Stimulated activated CD4-positive, alpha-beta T cell treated with anti-CD3 and anti-CD28 coated beads, TNF-alpha, amount 100 ng/mL, for 24 hours (primary cell): ENCODE measurements at regions not wholly inside any gene's neighbourhood (a gene's known extent, or its start where the extent isn't known, plus 50 kb on each side); places are given as distances from the start of the nearest gene placed in this dataset.
"Not testable (repeated sequence)": the region's sequence is repeated elsewhere in the genome, so short reads cannot be mapped to it uniquely, and the experiment has no call there.

Source experiments
- DNase-seq, 3 experiments: peaks; one replicate each; pipeline ENCODE4 v3.0.0-alpha.2; 2020; ENCODE audit warnings: low read depth in 3 of 3

DNA sequence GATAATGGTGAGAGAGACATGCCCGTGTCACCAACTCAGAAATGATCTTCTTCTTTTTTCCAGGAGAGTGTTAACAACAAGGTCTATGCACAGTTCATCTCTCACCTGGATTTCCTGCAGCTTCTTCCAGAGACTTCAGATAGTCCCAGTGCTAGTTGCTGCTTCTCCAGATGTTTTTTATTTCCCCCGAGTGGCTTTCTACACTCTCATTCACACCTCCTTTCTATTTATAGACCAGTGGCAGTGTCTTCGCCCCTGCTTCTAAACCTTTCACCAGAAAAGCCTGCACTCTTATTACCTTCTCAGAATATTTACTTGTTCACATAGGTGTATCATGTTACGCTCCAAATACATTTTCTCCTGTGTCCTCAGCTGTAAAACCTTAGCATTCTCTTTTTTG is 558.8 kb upstream of the CHAC2 start:
- no peak for DNase-seq

DNA sequence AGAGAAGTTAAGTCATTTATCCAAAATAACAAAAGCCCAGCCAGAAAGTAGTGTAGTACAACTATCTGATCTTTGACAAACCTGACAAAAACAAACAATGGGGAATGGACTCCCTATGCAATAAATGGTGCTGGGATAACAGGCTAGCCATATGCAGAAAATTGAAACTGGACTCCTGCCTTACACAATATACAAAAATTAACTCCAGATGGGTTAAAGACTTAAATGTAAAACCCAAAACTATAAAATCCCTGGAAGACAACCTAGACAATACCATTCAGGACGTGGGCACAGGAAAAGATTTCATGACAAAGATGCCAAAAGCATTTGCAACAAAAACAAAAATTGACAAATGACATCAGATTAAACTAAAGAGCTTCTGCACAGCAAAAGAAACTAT is 561.4 kb upstream of the CHAC2 start:
- not testable (repeated sequence) for DNase-seq

DNA sequence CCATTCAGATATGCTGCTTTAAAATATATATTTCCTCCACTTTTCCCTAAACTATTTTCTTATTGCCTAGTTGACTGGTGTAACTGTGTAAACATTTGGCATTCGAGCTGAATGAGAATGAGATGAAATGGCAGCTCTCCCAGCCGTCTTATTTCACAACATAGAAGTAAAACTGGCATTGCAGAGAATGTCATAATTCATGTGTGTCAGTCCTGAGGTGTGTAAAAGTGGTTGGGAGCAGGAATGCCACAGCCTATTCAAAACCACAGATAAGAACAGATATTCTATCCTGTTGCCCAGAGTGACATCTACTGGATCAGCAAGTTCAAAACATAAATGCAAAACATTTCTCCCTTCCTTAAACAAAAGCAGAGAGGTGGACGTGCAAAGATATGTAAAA is 565.5 kb upstream of the CHAC2 start:
- no peak for DNase-seq

DNA sequence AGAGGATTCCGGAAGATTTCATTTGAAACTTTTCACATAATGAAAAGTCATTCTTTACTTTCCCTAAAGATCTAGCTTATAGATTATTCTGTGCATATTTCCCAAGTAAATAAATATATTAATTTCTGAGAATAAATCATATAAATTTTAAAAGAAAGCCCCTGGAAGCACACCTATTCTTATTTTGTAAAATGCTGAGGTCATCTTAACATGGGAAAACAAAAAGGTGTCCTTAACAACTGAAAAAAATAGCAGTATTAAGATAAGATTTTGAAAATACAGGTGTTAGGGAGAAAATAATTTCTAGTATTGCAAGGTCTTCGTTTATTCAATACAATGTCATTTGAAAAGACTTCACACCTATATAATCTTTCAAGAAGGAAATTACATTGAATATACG is 567.5 kb upstream of the CHAC2 start:
- DNase-seq, result no peak

DNA sequence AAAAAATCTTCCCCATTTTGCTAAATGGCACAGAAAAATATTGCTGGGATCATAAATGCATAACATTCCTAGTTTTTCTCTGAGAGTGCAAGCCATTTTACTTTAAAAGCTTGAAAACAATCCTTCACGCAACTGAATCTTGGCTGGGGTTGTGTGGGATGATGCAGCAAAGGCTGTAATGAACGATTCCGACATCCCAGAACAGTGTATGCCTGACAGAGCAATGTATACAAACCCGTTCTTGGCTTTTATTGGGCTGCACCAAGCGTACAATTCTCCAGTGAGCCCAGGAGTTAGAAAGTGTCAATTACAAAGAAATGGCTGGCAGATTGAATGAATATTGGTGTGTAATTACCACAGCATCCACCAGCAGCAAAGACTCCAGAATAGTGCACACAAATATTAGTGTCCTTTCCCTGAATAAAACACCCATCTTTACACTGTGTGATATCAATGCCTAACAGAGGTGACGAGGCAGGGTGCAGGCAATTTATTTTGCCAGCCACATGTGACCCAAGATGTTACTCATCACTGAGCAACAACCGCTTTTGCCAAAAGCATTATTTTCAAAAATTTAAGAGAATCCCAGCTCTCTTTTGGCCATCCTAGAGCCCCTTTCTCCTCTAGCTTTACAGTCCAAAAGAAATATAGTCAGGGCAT is 578.6 kb upstream of the CHAC2 start:
- DNase-seq, result no peak

DNA sequence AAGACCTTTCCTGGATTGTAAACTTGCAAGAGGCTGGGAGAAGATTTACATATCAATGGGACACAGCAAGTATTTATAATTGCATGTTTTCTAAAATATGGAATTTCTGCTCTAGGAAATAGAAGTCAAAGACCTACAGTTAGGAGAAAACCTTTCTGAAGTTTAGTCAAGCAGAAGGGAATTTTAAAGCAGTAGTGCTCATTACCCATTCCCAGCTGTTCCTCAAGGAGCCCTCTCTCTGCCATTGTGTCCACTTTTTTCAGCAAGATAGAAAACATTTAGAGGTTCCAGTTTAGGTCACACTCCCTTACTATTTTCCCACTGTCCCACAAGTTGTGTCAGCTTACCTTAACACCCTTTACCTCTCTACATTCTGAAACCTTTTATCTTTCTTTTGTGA is 584.0 kb upstream of the CHAC2 start:
- no peak for DNase-seq

DNA sequence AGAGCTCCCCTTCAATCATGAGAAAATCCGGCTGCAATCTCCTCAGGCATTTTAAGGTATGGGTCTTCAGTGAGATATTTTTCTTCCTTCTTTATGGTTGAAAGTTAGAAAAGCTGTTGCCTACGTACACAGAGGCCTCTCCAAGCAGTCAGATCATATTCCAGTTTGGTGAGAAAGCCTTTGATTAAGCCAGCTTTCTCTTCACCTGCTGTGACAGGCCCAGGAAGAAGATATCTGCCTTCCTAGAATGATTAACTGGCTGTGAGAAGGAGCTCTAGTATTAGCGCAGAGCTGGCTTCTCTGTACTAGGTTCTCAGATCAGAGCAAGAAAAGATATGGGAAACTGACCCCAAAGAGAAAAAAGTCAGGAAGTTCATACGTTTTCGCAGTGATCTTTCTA is 585.0 kb upstream of the CHAC2 start:
- DNase-seq, result no peak

DNA sequence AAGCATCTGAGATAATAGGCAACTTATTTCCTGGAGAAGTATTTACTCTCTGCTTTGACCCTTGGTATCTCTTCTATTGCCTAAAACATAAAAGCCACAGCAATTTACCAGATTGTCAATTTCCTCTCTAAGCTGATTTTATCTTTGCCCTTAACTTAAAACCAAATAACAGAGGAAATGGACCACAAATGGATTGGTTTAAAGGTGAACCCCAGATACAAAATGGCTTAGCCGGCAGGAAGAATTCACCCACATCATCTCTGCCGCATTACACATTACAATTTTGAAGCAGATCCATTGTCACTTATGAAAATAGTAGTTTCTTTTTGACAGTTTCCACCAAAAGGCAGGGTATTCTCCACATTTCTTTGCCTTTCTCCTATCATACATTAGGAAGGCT is 585.8 kb upstream of the CHAC2 start:
- no peak for DNase-seq

DNA sequence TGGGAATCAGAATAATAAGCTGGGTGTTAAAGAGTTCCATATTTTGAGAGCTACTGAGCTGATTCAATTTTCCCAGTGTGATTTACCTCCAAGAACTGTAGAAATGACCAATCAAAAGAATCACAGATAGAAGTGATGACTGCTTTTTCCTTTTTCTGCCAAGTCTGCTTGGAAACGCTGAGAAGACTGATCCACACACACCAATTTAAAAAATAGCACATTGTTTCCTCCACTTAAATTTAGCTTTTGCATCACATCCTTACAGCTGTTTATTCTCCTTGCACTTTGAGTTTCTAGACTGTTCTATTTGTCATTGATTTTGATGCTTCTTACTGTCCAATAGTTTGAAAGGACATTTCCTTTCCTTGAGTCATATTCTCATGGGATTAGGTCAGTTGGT is 590.3 kb upstream of the CHAC2 start:
- no peak for DNase-seq

DNA sequence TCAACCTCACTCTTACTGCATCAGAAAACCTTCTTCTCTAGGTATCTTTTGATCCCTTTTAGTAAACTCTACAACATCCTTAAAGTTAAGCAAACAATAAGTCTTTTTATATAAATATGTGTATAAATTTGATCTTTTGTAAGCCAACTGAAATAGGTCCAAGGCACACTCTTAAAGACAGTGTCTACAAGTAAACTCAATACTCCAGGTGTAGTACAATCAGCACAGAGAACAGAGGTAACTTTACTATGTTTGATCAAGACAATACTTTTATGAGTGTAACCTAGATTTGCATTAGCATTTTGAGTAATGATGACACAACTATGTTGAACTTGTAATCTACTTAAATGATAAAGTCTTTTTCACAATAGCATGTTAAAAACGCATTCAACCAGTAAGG is 593.1 kb upstream of the CHAC2 start:
- DNase-seq, result no peak

DNA sequence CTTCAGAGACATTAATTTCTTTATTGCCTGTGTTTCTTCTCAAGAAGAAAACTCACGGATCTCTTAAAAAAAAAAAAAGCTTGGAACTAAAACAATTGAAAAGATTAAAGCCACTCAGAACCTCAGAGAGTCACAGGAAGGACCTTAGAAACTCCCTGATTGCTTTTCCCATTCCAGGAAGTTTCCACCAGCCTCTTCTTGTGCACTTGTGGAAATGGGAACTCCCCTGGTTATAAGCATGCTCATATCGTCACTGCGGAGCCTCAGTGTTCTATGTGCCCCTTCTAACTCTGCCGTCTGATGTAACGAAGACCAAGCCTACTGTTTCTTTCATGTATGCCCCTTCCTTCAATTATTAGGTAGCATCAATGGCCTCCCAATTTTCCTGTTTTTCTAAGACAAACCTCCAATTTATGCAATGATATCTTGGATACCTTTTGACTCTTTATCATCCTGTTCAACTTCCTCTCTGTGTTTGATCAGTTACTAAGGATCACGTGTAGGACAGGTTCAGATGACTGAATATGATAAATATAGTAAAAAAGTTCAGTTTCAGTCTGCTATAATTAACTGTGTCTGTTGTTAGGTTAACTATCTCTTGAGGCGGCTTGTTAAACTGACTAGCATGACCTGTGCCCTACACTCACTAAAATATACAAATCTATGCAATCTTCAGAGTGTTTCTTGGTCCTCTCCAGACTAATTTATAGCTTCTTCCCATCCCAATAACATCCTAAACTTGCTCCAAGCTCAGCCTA is 593.7 kb upstream of the CHAC2 start:
- no peak for DNase-seq

DNA sequence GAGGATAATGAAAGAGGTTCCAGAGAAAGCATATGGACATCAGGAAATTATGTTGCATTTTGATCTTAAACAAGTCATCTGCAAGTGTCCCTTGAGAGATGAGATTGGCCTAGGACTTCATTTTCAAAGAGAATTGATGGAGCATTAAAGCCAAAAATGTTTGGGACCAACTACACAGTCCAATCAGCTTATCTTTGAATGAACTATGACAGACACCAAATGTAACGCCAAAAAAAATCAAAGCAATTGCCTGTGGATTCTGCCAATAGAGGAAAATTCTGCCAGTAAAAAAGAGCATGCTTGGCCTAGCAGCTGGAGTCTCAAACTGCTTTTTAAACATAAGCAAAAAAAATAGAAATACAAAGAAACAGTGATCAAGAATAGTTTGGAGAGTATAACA is 594.5 kb upstream of the CHAC2 start:
- no peak for DNase-seq

DNA sequence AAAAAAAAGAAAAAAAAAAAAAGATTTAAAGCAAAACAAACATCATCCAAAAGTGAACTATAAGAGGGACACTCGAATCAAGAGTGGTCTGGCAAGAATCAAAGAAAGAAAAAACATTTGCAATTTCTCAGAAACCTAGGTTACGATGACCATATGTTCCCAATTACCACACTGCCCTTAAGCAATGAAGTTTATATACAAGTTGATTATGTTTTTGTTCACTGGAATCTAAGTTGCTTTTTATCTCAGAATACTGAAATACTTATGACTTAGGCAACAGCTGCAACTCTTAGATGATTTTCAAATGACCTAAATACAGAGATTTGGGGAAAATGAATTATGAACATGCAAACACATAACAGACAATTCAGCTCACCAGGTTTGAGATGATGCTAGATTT is 597.1 kb upstream of the CHAC2 start:
- DNase-seq, result no peak

DNA sequence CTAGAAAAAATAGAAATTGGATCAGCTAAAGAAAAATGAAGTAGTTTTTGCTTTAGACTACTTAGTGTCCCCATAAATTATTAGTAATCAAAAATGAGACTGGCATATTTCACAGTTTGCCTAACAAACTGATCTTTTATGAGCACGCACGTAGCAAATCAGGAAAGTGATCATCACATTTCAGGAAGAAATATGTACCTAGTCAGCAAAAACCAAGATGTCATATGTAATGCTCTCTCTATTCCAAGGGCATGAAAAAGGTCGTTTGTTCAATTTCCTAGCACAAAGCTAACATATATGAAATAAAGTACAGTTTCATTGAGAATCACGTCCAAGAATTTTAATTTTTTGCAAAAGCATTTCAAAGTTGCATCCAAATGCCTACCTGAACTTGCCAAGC is 600.4 kb upstream of the CHAC2 start:
- no peak for DNase-seq

DNA sequence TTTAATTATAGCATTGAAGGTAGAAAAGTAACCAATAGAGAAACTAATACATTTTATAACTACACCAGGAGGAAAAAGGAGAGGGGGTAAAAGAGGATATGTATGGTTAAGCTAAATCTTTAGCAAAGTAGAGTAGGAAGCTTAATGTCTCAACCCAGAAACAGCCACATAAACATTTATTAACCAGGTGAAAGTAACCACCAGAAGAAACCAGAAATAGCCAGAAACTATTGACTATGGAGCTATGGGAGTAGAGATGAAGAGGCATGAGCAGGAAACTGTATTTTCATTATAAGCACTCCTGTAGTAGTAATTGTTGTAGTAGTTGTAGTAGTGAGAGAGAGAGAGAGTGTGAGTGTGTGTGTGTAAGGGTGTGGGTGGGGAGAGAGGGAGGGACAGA is 617.5 kb upstream of the CHAC2 start:
- no peak for DNase-seq

DNA sequence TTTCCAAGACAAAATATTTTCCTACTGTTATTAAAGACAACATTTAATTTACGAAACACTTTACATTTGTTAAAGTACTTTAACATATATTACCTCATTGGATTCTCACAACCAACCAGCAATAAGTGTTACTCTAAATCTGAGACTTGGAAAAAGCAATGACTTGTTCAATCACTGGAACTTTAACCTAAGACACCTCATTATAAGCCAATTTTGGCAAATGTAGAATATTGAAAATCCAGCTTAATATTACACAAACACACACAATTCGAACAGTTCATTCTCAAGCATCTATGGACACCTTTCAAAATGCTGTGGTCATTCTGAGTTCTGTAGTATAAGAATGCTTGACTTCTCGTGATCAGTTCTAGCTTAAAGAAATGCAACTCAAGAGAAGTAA is 619.4 kb upstream of the CHAC2 start:
- DNase-seq, result no peak

DNA sequence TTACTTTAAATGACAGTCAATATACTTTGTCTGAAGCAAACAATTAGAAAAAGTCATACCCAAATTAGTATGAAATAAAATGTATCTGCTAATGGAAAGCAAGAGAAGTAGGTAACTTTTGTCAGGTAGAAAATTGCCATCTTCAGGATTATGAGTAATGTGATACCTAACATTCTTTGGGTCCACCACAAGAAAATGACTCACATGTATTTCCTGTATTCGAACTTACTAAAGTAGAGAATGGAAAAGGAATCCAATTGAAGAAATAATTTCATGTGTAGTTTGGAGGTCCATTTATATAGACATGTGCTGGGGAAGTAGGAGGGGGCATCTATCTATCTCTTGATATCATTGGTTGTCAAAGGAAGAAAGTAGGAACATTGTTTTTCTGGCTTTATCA is 636.2 kb upstream of the CHAC2 start:
- no peak for DNase-seq

DNA sequence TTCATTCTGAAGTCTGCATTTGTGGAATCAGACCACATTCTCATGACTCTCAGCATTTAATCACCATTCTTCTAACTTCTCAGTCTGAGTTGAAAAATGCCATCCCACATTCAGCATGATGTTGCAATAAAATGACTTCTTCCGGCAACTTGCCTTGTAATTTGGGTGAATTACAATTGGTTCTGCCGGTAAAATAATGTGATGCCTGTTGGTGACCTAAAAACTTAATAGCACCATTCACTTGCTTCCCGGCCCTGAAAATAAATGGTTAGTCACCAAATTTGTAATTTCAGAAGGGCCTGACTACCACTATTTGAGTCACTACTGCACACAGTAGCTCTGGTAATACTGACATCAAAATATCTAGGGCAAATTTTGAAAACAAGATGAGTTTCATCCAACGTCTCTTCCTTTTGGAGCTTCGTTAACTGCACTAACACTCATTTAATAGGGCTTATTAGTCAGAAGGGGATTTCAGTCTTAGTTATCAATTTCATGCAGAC is 637.1 kb upstream of the CHAC2 start:
- no peak for DNase-seq

DNA sequence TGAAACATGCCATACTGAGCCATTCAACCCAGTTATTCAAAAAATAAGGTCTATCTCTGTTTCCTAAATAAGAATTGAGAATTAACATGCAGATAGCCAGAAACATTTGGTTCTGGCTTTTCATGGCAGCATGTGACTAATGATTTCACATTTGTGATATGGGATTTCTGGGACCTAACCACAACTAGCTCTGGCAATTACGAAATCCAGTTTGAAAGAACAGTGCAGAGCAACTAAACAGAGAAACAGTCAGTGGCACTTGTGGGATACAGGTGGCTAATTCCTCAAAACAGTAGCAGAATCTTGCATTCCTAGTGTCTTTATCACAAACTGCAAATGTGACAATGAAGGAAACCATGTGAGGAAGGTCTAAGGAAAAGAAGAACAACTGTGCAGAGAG is 637.8 kb upstream of the CHAC2 start:
- no peak for DNase-seq

DNA sequence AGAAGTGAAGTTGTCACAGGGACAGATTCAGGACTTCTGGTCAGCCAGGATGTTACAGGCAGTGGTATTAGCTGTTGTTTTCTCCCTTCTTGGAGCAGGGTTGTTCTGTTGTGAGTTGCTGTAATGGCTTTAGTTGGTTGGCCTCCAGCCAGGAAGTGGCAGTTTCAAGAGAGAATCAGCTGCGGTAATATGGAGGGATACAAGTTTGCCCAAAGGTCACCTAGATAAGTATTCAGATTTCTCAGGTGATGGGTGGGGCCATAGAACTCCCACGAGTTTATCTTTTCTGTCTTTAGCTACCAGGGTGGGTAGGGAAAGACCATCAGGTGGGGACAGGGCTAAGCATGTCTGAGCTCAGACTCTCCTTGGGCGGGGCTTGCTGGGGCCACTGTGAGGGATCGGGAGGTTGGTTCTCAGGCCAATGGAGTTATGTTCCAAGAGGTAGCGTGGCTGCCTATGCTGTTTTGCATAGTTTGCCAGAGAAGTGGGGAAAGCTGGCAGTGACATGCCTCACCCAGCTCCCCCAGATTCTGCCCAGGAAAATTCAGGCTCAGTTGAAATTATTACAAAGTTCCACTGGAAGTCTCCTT is 640.4 kb upstream of the CHAC2 start:
- no peak for DNase-seq

DNA sequence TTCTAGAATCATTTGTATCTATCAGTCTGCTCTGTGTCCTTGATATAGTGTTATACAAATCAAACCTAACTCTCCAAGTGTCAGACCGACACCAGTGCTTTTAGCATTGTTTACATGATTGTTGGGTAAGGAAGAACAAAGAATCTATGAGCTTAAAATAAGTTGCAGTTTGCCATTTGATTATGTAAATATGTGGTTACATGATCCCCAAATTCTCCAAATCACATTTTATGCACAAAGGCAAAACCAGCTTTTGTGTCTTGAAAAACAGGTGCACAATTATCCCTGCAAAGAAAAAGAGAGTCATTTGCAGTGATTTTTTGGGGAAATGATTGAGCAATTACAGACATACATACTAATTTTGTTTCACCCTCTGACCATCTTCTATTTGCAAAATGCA is 652.6 kb upstream of the CHAC2 start:
- DNase-seq, result no peak

DNA sequence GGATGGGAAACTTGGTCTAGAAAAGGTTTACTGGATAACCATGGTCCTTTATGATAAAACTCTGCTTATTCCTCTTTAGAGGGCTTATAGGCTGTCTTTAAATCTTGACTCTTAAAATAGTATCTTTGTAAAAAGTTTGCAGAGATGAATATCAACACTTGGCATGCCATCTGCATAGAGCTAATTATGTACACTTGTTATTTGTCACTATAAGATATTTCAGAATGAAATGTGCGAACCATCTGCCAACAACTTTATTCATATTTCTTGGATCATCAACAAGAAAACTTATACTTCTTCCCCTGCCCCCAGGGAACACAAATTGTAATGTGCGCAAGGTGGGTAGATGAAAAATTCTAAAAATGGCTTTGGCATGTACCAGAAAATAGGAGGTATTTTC is 653.0 kb upstream of the CHAC2 start:
- DNase-seq, result no peak

DNA sequence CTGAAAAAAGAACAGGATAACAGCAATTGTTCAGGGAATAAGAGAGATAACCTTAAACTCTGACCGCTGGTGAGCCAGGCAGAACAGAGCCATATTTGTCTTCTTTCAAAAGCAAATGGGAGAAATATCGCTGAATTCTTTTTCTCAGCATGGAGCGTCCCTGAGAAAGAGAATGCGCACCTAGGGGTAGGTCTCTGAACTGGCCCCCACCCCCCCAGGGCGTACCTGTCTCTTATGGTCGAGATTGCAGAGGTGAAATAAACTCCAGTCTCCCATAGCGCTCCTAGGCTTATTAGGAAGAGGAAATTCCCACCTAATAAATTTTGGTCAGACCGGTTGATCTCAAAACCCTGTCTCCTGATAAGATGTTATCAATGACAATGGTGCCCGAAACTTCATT is 655.2 kb upstream of the CHAC2 start:
- DNase-seq, result not testable (repeated sequence)
